Endothelial cell of umbilical vein (primary cell): ENCODE measurements at regions not wholly inside any gene's neighbourhood (a gene's known extent, or its start where the extent isn't known, plus 50 kb on each side); places are given as distances from the start of the nearest gene placed in this dataset.

Experiments used
- BruUV-seq: library from RNA; stranded (reverse); fragments of 400-500 nt; replicated peaks from 2 replicates; lab custom pipeline; 2021; lab: Mats Ljungman, UMichigan
- CTCF ChIA-PET: fragments of 300-600, 350-600 bp; sonication (Branson Sonifier 250); formaldehyde crosslinking; loops from one replicate; lab custom pipeline; 2021; ENCODE audit warnings: antibody characterized with exemption, inconsistent platforms; lab: Charles Lee
- POLR2A ChIA-PET: fragments of 300-600, 350-600 bp; sonication (Branson Sonifier 250); formaldehyde crosslinking; loops from one replicate; lab custom pipeline; 2021; ENCODE audit warnings: antibody characterized with exemption, inconsistent platforms; lab: Charles Lee
- DNase-seq: peaks from one replicate; pipeline ENCODE4 v3.0.0-alpha.2; 2011; ENCODE audit warnings: low read depth, low spot score
- FAIRE-seq: peaks from 2 replicates; lab custom pipeline; 2011; peaks lifted over from hg19 to GRCh38; lab: Jason Lieb, UNC
- H2AFZ ChIP-seq: 2 replicates; pipeline ENCODE4 v1.6.0; 2012; ENCODE audit warnings: low read depth, low read length, control low read depth, inconsistent platforms
- H3K27ac ChIP-seq: 2 replicates; pipeline ENCODE4 v1.5.1; 2011; ENCODE audit warnings: low read depth, mild to moderate bottlenecking, control low read depth, low read length, moderate library complexity; ENCODE audit not compliant: insufficient read depth
- H3K27me3 ChIP-seq, 2 experiments: 2 replicates each; pipeline versions ENCODE4 v1.6.0 to v1.6.1; 2011; ENCODE audit warnings: low read length in 2 of 2, mixed read lengths in 1 of 2; ENCODE audit not compliant: control insufficient read depth in 2 of 2, insufficient read depth in 2 of 2
- H3K36me3 ChIP-seq, 2 experiments: 2 replicates in 1 of 2; 3 replicates in 1 of 2; pipeline ENCODE4 v1.5.1; 2011; ENCODE audit warnings: low read length in 2 of 2, mild to moderate bottlenecking in 1 of 2, moderate library complexity in 1 of 2; ENCODE audit not compliant: control insufficient read depth in 2 of 2, insufficient read depth in 2 of 2; ENCODE audit errors: extremely low read depth in 1 of 2
- H3K4me1 ChIP-seq: 3 replicates; pipeline ENCODE4 v1.5.1; 2011; ENCODE audit warnings: mild to moderate bottlenecking, low read length; ENCODE audit not compliant: control insufficient read depth, insufficient read depth; ENCODE audit errors: extremely low read depth
- H3K4me2 ChIP-seq: 2 replicates; pipeline ENCODE4 v1.6.1; 2011; ENCODE audit warnings: low read length, control low read depth, mixed read lengths; ENCODE audit not compliant: insufficient read depth
- H3K4me3 ChIP-seq, 3 experiments: fragments of 200-600 bp in 1 of 3; sonication (generic), shearing (Covaris generic) in 1 of 3; replicated peaks in 1 of 3; 2 replicates each; pipeline ENCODE4 v1.5.1; 2011 to 2016; ENCODE audit warnings: control low read depth in 3 of 3, low read length in 3 of 3, mild to moderate bottlenecking in 2 of 3, inconsistent platforms in 1 of 3, low read depth in 1 of 3, moderate library complexity in 1 of 3; ENCODE audit not compliant: insufficient read depth in 1 of 3
- H3K79me2 ChIP-seq: 2 replicates; pipeline ENCODE4 v1.6.0; 2012; ENCODE audit warnings: low read length, inconsistent platforms; ENCODE audit not compliant: control insufficient read depth, insufficient read depth
- H3K9ac ChIP-seq: replicated peaks from 2 replicates; pipeline ENCODE3; 2011; ENCODE audit warnings: low read length, control low read depth; ENCODE audit not compliant: insufficient read depth; ENCODE audit errors: extremely low read depth
- H3K9me1 ChIP-seq: replicated peaks from 3 replicates; pipeline ENCODE4 v1.6.0; 2011; ENCODE audit warnings: mild to moderate bottlenecking, low read length; ENCODE audit not compliant: control insufficient read depth, insufficient read depth; ENCODE audit errors: extremely low read depth
- H3K9me3 ChIP-seq: replicated peaks from 2 replicates; pipeline ENCODE4 v1.5.1; 2012; ENCODE audit warnings: low read length, inconsistent platforms; ENCODE audit not compliant: control insufficient read depth, insufficient read depth
- H4K20me1 ChIP-seq: replicated peaks from 2 replicates; pipeline ENCODE3; 2011; ENCODE audit warnings: mild to moderate bottlenecking, low read length; ENCODE audit not compliant: control insufficient read depth, insufficient read depth; ENCODE audit errors: extremely low read depth
- CTCF ChIP-seq, 2 donors: IDR thresholded peaks; 1 replicate in 1 of 2; 2 replicates in 1 of 2; pipeline ENCODE4 v1.5.1; 2011; ENCODE audit warnings: low read length in 2 of 2, mild to moderate bottlenecking in 2 of 2, moderate library complexity in 2 of 2, control low read depth in 1 of 2, inconsistent platforms in 1 of 2, low read depth in 1 of 2; ENCODE audit not compliant: insufficient read depth in 1 of 2; ENCODE audit errors: extremely low read depth in 1 of 2
- EZH2 ChIP-seq: IDR thresholded peaks from 2 replicates; pipeline ENCODE4 v1.6.1; 2012; ENCODE audit warnings: borderline replicate concordance, low read depth, mild to moderate bottlenecking, moderate library complexity, low read length, inconsistent platforms; ENCODE audit not compliant: severe bottlenecking
- FOS ChIP-seq: IDR thresholded peaks from 2 replicates; pipeline ENCODE4 v1.6.1; 2011; ENCODE audit warnings: mild to moderate bottlenecking, low read length, moderate library complexity, borderline replicate concordance; ENCODE audit not compliant: insufficient read depth
- GATA2 ChIP-seq: IDR thresholded peaks from 2 replicates; pipeline ENCODE4 v1.7.0; 2011; ENCODE audit warnings: low read depth, mild to moderate bottlenecking, moderate library complexity, mixed read lengths, low read length; ENCODE audit not compliant: insufficient read length, insufficient read depth
- JUN ChIP-seq: IDR thresholded peaks from 2 replicates; pipeline ENCODE4 v1.6.1; 2011; ENCODE audit warnings: borderline replicate concordance, low read depth; ENCODE audit not compliant: insufficient read length, insufficient read depth
- MYC ChIP-seq: IDR thresholded peaks from one replicate; pipeline ENCODE4 v1.6.1; 2011; ENCODE audit warnings: mild to moderate bottlenecking, low read depth, low read length
- POLR2A ChIP-seq: IDR thresholded peaks from 2 replicates; pipeline ENCODE4 v1.6.1; 2012; ENCODE audit warnings: low read depth, mild to moderate bottlenecking, control low read depth, low read length
- POLR2AphosphoS5 ChIP-seq: IDR thresholded peaks from 2 replicates; pipeline ENCODE4 v1.6.1; 2012; ENCODE audit warnings: low read depth, mild to moderate bottlenecking, control low read depth, low read length, moderate library complexity; ENCODE audit not compliant: insufficient read depth
- dilution Hi-C: fragments of 300-500 bp; cut with MboI; formaldehyde crosslinking; loops from one replicate; pipeline ENCODE4 v1.15.0; 2019; ENCODE audit warnings: low sequenced_read_pairs; ENCODE audit not compliant: extremely low pct_ligation_motif_present
- intact Hi-C: fragments of 100-400 bp; cut with micrococcal nuclease; formaldehyde crosslinking; loops from one replicate; pipeline ENCODE4 v1.10.0; 2022
- TF ChIP-seq, protein P1 (sequence below): IDR thresholded peaks from 2 replicates; pipeline ENCODE4 v1.6.1; 2011; ENCODE audit not compliant: insufficient read depth, insufficient read length

- CTCF ChIA-PET = no interaction called here
- Histone ChIP-seq H3K36me3 (no peaks in the 10 kb centered on the region), H3K4me3 (no peak overlapping the region), H3K27me3 (no peaks in the 10 kb centered on the region), H3K9me1 (no peaks in the 10 kb centered on the region), H2AFZ (no peak overlapping the region), H3K79me2 (no peaks in the 10 kb centered on the region), H4K20me1 (no peaks in the 10 kb centered on the region), H3K9me3 (no peaks in the 10 kb centered on the region), H3K27ac (no peak overlapping the region), H3K4me1 (no peaks in the 10 kb centered on the region), H3K9ac (no peak overlapping the region), H3K4me2 (no peak overlapping the region)
- intact Hi-C loops = no loop called here
- TF ChIP-seq EZH2 (no peak), POLR2AphosphoS5 (no peak), CTCF (IDR thresholded peaks at IDR 0.05; ENCODE audit: extremely low read depth in 1 of 2, insufficient read depth in 1 of 2, low read depth in 1 of 2, low read length in 2 of 2) (no peak), JUN (no peak), MYC (no peak), GATA2 (no peak), FOS (no peak), POLR2A (no peak)
- TF ChIP-seq, protein P1, sequence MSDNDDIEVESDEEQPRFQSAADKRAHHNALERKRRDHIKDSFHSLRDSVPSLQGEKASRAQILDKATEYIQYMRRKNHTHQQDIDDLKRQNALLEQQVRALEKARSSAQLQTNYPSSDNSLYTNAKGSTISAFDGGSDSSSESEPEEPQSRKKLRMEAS = no peak
- dilution Hi-C loops = no loop called here
- BruUV-seq = no TSS peak
- DNase-seq (no peak), FAIRE-seq (no peak)
- POLR2A ChIA-PET = no interaction called here
These were observed 202.4 kb downstream of the TDRD15 start for GRCh38 chr2:21326152-21326551.
